Heart left ventricle (tissue), 13 donors: ENCODE measurements at regions not wholly inside any gene's neighbourhood (a gene's known extent, or its start where the extent isn't known, plus 50 kb on each side); places are given as distances from the start of the nearest gene placed in this dataset.

Source experiments
- CTCF ChIP-seq, 12 donors: fragments of 200-600 bp; sonication (generic) in 4 of 12; IDR thresholded peaks; one replicate each; pipeline versions ENCODE4 v1.5.0 to v1.8.0; 2018 to 2022; ENCODE audit warnings: antibody characterized with exemption in 12 of 12, mild to moderate bottlenecking in 5 of 12
- POLR2A ChIP-seq, 2 donors: fragments of 450-650 bp; IDR thresholded peaks; one replicate each; pipeline ENCODE4 v1.6.1; 2017; ENCODE audit warnings: antibody characterized with exemption in 2 of 2, mild to moderate bottlenecking in 2 of 2, moderate library complexity in 2 of 2
- donor health status: ischemic (EF 13 %, LVEDD 7.1; RV severe dilation, severe dysfunction).
- donor health status: DM: no; HTN: yes; CAD: no.
- donor health status: DM: no; HTN: no; CAD: no.
- donor health status: ischemic (EF 25% LVEDD 6.9; RV normal size, moderate dysfunction).
- donor health status: ischemic (EF 25% LVEDD 5.7; RV mildly dilated, moderate dysfunction).
- donor health status: ischemic (EF 35%, LVEDD 5.7; RV mildly dilated, moderate dysfunction).
- donor health status: nonischemic (EF 11% LVEDD 7.7; RV severe dilation, severe dysfunction).
- donor health status: DM: yes; HTN: yes; CAD: no.
- donor health status: PGD.
- donor health status: ischemic (EF 29% LVEDD 5.4; RV normal size, mild dysfunction).
- donor health status: nonischemic (EF 23%, LVEDD 6.1; RV moderate dilation, normal function).

- TF ChIP-seq POLR2A (IDR thresholded peaks at IDR 0.05) (no peak), CTCF (IDR thresholded peaks at IDR 0.05) (no peak)
Measured at GRCh38 chr6:169406804-169407203, 153.2 kb upstream of the THBS2 start.
